H1 (cell line): ENCODE measurements at regions not wholly inside any gene's neighbourhood (a gene's known extent, or its start where the extent isn't known, plus 50 kb on each side); places are given as distances from the start of the nearest gene placed in this dataset.

ENCODE experiments used
- CTCF ChIA-PET: fragments of 300-600 bp; sonication (Branson Sonifier 250); formaldehyde crosslinking; loops from one replicate; lab custom pipeline; 2021; ENCODE audit not compliant: partially characterized antibody; lab: Charles Lee
- POLR2A ChIA-PET: fragments of 300-600 bp; sonication (Branson Sonifier 250); formaldehyde crosslinking; loops from one replicate; lab custom pipeline; 2021; ENCODE audit warnings: inconsistent platforms; ENCODE audit not compliant: partially characterized antibody; lab: Charles Lee
- DNase-seq, 2 experiments: peaks; one replicate each; pipeline versions ENCODE4 v3.0.0 to v3.0.0-alpha.2; 2010 to 2022; ENCODE audit warnings: low spot score in 2 of 2, low read depth in 1 of 2, mixed read lengths in 1 of 2
- FAIRE-seq: peaks from 2 replicates; lab custom pipeline; 2011; peaks lifted over from hg19 to GRCh38; lab: Jason Lieb, UNC
- H2AFZ ChIP-seq: 2 replicates; pipeline ENCODE4 v1.8.1; 2012; ENCODE audit warnings: low read length, inconsistent platforms
- H2AK5ac ChIP-seq: 2 replicates; pipeline ENCODE4 v1.6.1; 2013; ENCODE audit warnings: low read depth, low read length
- H2BK120ac ChIP-seq: replicated peaks from 2 replicates; pipeline ENCODE3; 2013; ENCODE audit warnings: low read depth, low read length, inconsistent platforms
- H2BK12ac ChIP-seq: 2 replicates; pipeline ENCODE4 v1.6.1; 2013; ENCODE audit warnings: low read depth, low read length
- H2BK15ac ChIP-seq: 2 replicates; pipeline ENCODE4 v1.6.1; 2013; ENCODE audit warnings: low read length
- H2BK20ac ChIP-seq: 2 replicates; pipeline ENCODE4 v1.6.1; 2013; ENCODE audit warnings: low read length
- H2BK5ac ChIP-seq: 2 replicates; pipeline ENCODE4 v1.6.1; 2013; ENCODE audit warnings: low read depth, low read length
- H3K14ac ChIP-seq: 2 replicates; pipeline ENCODE4 v1.6.1; 2013; ENCODE audit warnings: inconsistent platforms; ENCODE audit not compliant: insufficient read length
- H3K18ac ChIP-seq: 2 replicates; pipeline ENCODE4 v1.6.1; 2013; ENCODE audit warnings: low read length; ENCODE audit errors: extremely low read depth
- H3K23ac ChIP-seq: 2 replicates; pipeline ENCODE4 v1.6.1; 2013; ENCODE audit warnings: inconsistent platforms; ENCODE audit not compliant: insufficient read length
- H3K23me2 ChIP-seq: 2 replicates; pipeline ENCODE4 v1.6.1; 2013; ENCODE audit warnings: low read depth, low read length
- H3K27ac ChIP-seq: 2 replicates; pipeline ENCODE4 v1.6.1; 2011; ENCODE audit warnings: low read depth, low read length, inconsistent platforms
- H3K27me3 ChIP-seq, 4 experiments: replicated peaks in 1 of 4; 1 replicate in 1 of 4; 2 replicates in 3 of 4; pipeline versions ENCODE4 v1.6.1 to v1.8.1; 2011 to 2013; ENCODE audit warnings: low read length in 3 of 4, mild to moderate bottlenecking in 3 of 4, inconsistent platforms in 2 of 4, mixed read lengths in 2 of 4, moderate library complexity in 1 of 4; ENCODE audit not compliant: control insufficient read depth in 3 of 4, insufficient read depth in 3 of 4; ENCODE audit errors: extremely low read depth in 1 of 4
- H3K36me3 ChIP-seq, 4 experiments: 2 replicates each; pipeline versions ENCODE4 v1.6.1 to v1.8.1; 2011 to 2013; ENCODE audit warnings: mild to moderate bottlenecking in 4 of 4, low read length in 3 of 4, moderate library complexity in 2 of 4, control low read depth in 1 of 4, inconsistent platforms in 1 of 4; ENCODE audit not compliant: insufficient read depth in 4 of 4, control insufficient read depth in 2 of 4
- H3K4ac ChIP-seq: replicated peaks from 2 replicates; pipeline ENCODE3; 2013; ENCODE audit warnings: low read length, low read depth, mixed read lengths, inconsistent platforms; ENCODE audit not compliant: insufficient read length
- H3K4me1 ChIP-seq, 4 experiments: replicated peaks in 1 of 4; 1 replicate in 1 of 4; 2 replicates in 3 of 4; pipeline versions ENCODE4 v1.6.1 to v1.8.1; 2011 to 2013; ENCODE audit warnings: low read length in 3 of 4, inconsistent platforms in 2 of 4, mixed read lengths in 1 of 4; ENCODE audit not compliant: insufficient read depth in 4 of 4, control insufficient read depth in 3 of 4
- H3K4me2 ChIP-seq, 2 experiments: 2 replicates each; pipeline versions ENCODE4 v1.6.1 to v1.8.1; 2011 to 2013; ENCODE audit warnings: low read depth in 2 of 2, low read length in 2 of 2, control low read depth in 1 of 2, inconsistent platforms in 1 of 2, mild to moderate bottlenecking in 1 of 2; ENCODE audit not compliant: insufficient read depth in 1 of 2
- H3K4me3 ChIP-seq, 4 experiments: fragments of 200-600, 300-600 bp in 1 of 4; sonication (generic), shearing (Covaris generic), sonication (Bioruptor Twin) in 1 of 4; 2 replicates each; pipeline versions ENCODE4 v1.5.1 to v1.8.1; 2011 to 2016; ENCODE audit warnings: low read length in 4 of 4, low read depth in 3 of 4, control low read depth in 2 of 4, inconsistent platforms in 2 of 4, mild to moderate bottlenecking in 2 of 4, mixed read lengths in 1 of 4, moderate library complexity in 1 of 4; ENCODE audit not compliant: insufficient read depth in 2 of 4; ENCODE audit errors: extremely low read depth in 1 of 4
- H3K56ac ChIP-seq: replicated peaks from 2 replicates; pipeline ENCODE3; 2013; ENCODE audit warnings: low read depth, mild to moderate bottlenecking, mixed read lengths, low read length, inconsistent platforms; ENCODE audit not compliant: insufficient read length
- H3K79me1 ChIP-seq: 2 replicates; pipeline ENCODE4 v1.6.1; 2013; ENCODE audit warnings: low read depth, low read length, control low read depth
- H3K79me2 ChIP-seq, 2 experiments: 2 replicates each; pipeline versions ENCODE4 v1.6.1 to v1.8.1; 2012 to 2013; ENCODE audit warnings: low read length in 2 of 2, mild to moderate bottlenecking in 2 of 2, inconsistent platforms in 1 of 2; ENCODE audit not compliant: insufficient read depth in 2 of 2, control insufficient read depth in 1 of 2
- H3K9ac ChIP-seq, 4 experiments: replicated peaks in 1 of 4; 1 replicate in 1 of 4; 2 replicates in 3 of 4; pipeline versions ENCODE4 v1.6.1 to v1.8.1; 2011 to 2013; ENCODE audit warnings: low read depth in 3 of 4, low read length in 3 of 4, control low read depth in 2 of 4, mild to moderate bottlenecking in 2 of 4, moderate library complexity in 2 of 4, inconsistent platforms in 1 of 4; ENCODE audit errors: extremely low read depth in 1 of 4
- H3K9me3 ChIP-seq, 2 experiments: 2 replicates each; pipeline versions ENCODE4 v1.6.1 to v1.8.1; 2012 to 2013; ENCODE audit warnings: mild to moderate bottlenecking in 2 of 2, moderate library complexity in 2 of 2, control low read depth in 1 of 2, inconsistent platforms in 1 of 2, low read depth in 1 of 2, low read length in 1 of 2, mixed read lengths in 1 of 2; ENCODE audit not compliant: insufficient read depth in 2 of 2
- H4K20me1 ChIP-seq, 2 experiments: replicated peaks in 1 of 2; 2 replicates each; pipeline versions ENCODE3 to v1.8.1; 2011 to 2013; ENCODE audit warnings: inconsistent platforms in 2 of 2, low read length in 2 of 2, mild to moderate bottlenecking in 1 of 2; ENCODE audit not compliant: insufficient read depth in 2 of 2, control insufficient read depth in 1 of 2
- H4K5ac ChIP-seq: 2 replicates; pipeline ENCODE4 v1.6.1; 2013; ENCODE audit warnings: low read length, low read depth, mixed read lengths, inconsistent platforms; ENCODE audit not compliant: insufficient read length
- H4K8ac ChIP-seq: 2 replicates; pipeline ENCODE4 v1.8.0; 2013; ENCODE audit warnings: mild to moderate bottlenecking, moderate library complexity, low read length, inconsistent platforms; ENCODE audit not compliant: insufficient read depth; ENCODE audit errors: extremely low read depth
- H4K91ac ChIP-seq: replicated peaks from 2 replicates; pipeline ENCODE3; 2013; ENCODE audit warnings: low read length, mixed read lengths, inconsistent platforms; ENCODE audit not compliant: insufficient read length
- BRCA1 ChIP-seq: IDR thresholded peaks from 2 replicates; pipeline ENCODE4 v1.6.1; 2012; ENCODE audit warnings: low read depth, low read length, improper control_type of control experiment
- CHD2 ChIP-seq: IDR thresholded peaks from 2 replicates; pipeline ENCODE4 v1.6.1; 2012; ENCODE audit warnings: low read length, improper control_type of control experiment
- CREB1 ChIP-seq: IDR thresholded peaks from 2 replicates; pipeline ENCODE4 v1.6.1; 2012; ENCODE audit warnings: inconsistent platforms
- EZH2 ChIP-seq: fragments of 200-600 bp; sonication (generic); IDR thresholded peaks from 2 replicates; pipeline ENCODE4 v1.7.1; 2012; ENCODE audit warnings: low read depth, mild to moderate bottlenecking, moderate library complexity, low read length, inconsistent platforms; ENCODE audit not compliant: severe bottlenecking
- FOSL1 ChIP-seq: IDR thresholded peaks from 2 replicates; pipeline ENCODE4 v1.6.1; 2011; ENCODE audit warnings: mild to moderate bottlenecking, low read depth, low read length, moderate library complexity; ENCODE audit not compliant: insufficient read depth
- HDAC2 ChIP-seq, 2 experiments: fragments of 300-600 bp in 1 of 2; sonication (generic) in 1 of 2; IDR thresholded peaks; 2 replicates each; pipeline ENCODE4 v1.6.1; 2011 to 2012; ENCODE audit warnings: low read depth in 2 of 2, low read length in 2 of 2, mild to moderate bottlenecking in 2 of 2, moderate library complexity in 2 of 2, borderline replicate concordance in 1 of 2, inconsistent platforms in 1 of 2
- JUN ChIP-seq: IDR thresholded peaks from 2 replicates; pipeline ENCODE4 v1.6.1; 2011; ENCODE audit warnings: low read depth, mild to moderate bottlenecking, improper control_type of control experiment, low read length
- KDM4A ChIP-seq: IDR thresholded peaks from one replicate; pipeline ENCODE4 v1.7.1; 2012; ENCODE audit warnings: low read depth, mild to moderate bottlenecking, moderate library complexity, low read length, inconsistent platforms; ENCODE audit not compliant: severe bottlenecking
- PHF8 ChIP-seq: fragments of 200-600 bp; sonication (generic); conservative IDR thresholded peaks from 2 replicates; pipeline ENCODE4 v1.7.1; 2012; ENCODE audit warnings: low read depth, mild to moderate bottlenecking, inconsistent platforms, low read length, moderate library complexity
- POLR2AphosphoS5 ChIP-seq: IDR thresholded peaks from 2 replicates; pipeline ENCODE4 v1.6.1; 2011; ENCODE audit warnings: low read depth, low read length
- SIN3A ChIP-seq, 2 experiments: IDR thresholded peaks in 1 of 2; conservative IDR thresholded peaks in 1 of 2; 2 replicates each; pipeline ENCODE4 v1.6.1; 2011 to 2012; ENCODE audit warnings: low read length in 2 of 2, improper control_type of control experiment in 1 of 2, low read depth in 1 of 2, mild to moderate bottlenecking in 1 of 2
- SIX5 ChIP-seq: IDR thresholded peaks from 2 replicates; pipeline ENCODE4 v1.6.1; 2011; ENCODE audit warnings: mild to moderate bottlenecking, low read depth, low read length
- SUZ12 ChIP-seq: fragments of 200-600 bp; sonication (generic); IDR thresholded peaks from 2 replicates; pipeline ENCODE4 v1.6.1; 2012; ENCODE audit warnings: mild to moderate bottlenecking, inconsistent platforms, low read length, moderate library complexity, mixed read lengths
- WGBS, 2 experiments: shearing (Covaris generic) in 1 of 2; methylation state at CpG; one replicate each; pipeline versions ENCODE4 v1.1.6 to v1.1.7; 2013 to 2015; ENCODE audit warnings: low lambda C conversion rate in 2 of 2, mixed read lengths in 2 of 2, inconsistent platforms in 1 of 2, low coverage in 1 of 2, missing lambda C conversion rate in 1 of 2; ENCODE audit not compliant: insufficient replicate concordance in 2 of 2, insufficient coverage in 1 of 2, insufficient read length in 1 of 2; ENCODE audit errors: extremely low coverage in 1 of 2, missing lambda C conversion rate in 1 of 2; 5-methylcytosine and 5-hydroxymethylcytosine counted together

GRCh38 chr4:108345862-108346817 is 177.4 kb upstream of the LEF1 start:
- no peak overlapping the region for H3K4ac ChIP-seq
- H2BK5ac ChIP-seq, result no peak overlapping the region
- H3K4me1 ChIP-seq, result no peaks in the 10 kb centered on the region
- FAIRE-seq (no peak), DNase-seq (no peak)
- no peak overlapping the region for H2AFZ ChIP-seq
- no peak overlapping the region for H3K18ac ChIP-seq
- H3K27ac ChIP-seq, result no peak overlapping the region
- H3K9me3 ChIP-seq, result no peaks in the 10 kb centered on the region
- no peak overlapping the region for H2AK5ac ChIP-seq
- H2BK15ac ChIP-seq, result no peak overlapping the region
- H2BK12ac ChIP-seq, result no peak overlapping the region
- no peaks in the 10 kb centered on the region for H3K23me2 ChIP-seq
- no peak overlapping the region for H2BK120ac ChIP-seq
- CTCF ChIA-PET, result interaction anchor here (0.6 to 2.6 kb wide), 5 partner anchors 11 to 285 kb away, joined by 3 to 8 read pairs (median 3); no protein-coding TSS in a partner anchor
- H2BK20ac ChIP-seq, result no peak overlapping the region
- no peaks in the 10 kb centered on the region for H3K79me2 ChIP-seq
- H4K91ac ChIP-seq, result no peak overlapping the region
- no peak overlapping the region for H3K23ac ChIP-seq
- no peak overlapping the region for H4K8ac ChIP-seq
- POLR2A ChIA-PET, result no interaction called here
- no peaks in the 10 kb centered on the region for H3K27me3 ChIP-seq
- no peak overlapping the region for H3K56ac ChIP-seq
- H3K4me3 ChIP-seq, result no peak overlapping the region
- 97% methylated on average over 2 of the region's 2 CpGs; no CpG with 5 or more reads in 1 of the 2 experiments for WGBS, 2 experiments
- H3K14ac ChIP-seq, result no peak overlapping the region
- H4K20me1 ChIP-seq, result no peaks in the 10 kb centered on the region
- H3K9ac ChIP-seq, result no peak overlapping the region
- H3K4me2 ChIP-seq, result no peak overlapping the region
- no peaks in the 10 kb centered on the region for H3K36me3 ChIP-seq
- no peak overlapping the region for H4K5ac ChIP-seq
- H3K79me1 ChIP-seq, result no peaks in the 10 kb centered on the region
- TF ChIP-seq CREB1 (no peak), SUZ12 (no peak), SIN3A (conservative IDR thresholded peaks at IDR 0.05 in 1 of 2, IDR thresholded peaks at IDR 0.05 in 1 of 2; ENCODE audit: low read depth in 1 of 2, low read length in 2 of 2) (no peak), EZH2 (no peak), CHD2 (no peak), SIX5 (no peak), KDM4A (no peak), BRCA1 (no peak), HDAC2 (IDR thresholded peaks at IDR 0.05; ENCODE audit: borderline replicate concordance in 1 of 2, low read depth in 2 of 2, low read length in 2 of 2) (no peak), FOSL1 (no peak), POLR2AphosphoS5 (no peak), PHF8 (no peak), JUN (no peak)
